ENCODE measurements at regions not wholly inside any gene's neighbourhood (a gene's known extent, or its start where the extent isn't known, plus 50 kb on each side); places are given as distances from the start of the nearest gene placed in this dataset.

GRCh38 chr2:236774171-236774570, 204.5 kb downstream of the ACKR3 start:
- TF ChIP-seq EP300 (IDR thresholded peaks at IDR 0.05) (no peak), POLR2AphosphoS5 (IDR thresholded peaks at IDR 0.05) (no peak), POLR2A (IDR thresholded peaks at IDR 0.05) (no peak)
